PC-9 (cell line): ENCODE measurements at regions not wholly inside any gene's neighbourhood (a gene's known extent, or its start where the extent isn't known, plus 50 kb on each side); places are given as distances from the start of the nearest gene placed in this dataset.

Experiments
- BruUV-seq: library from RNA; stranded (reverse); fragments of 400-500 nt; replicated peaks from 2 replicates; lab custom pipeline; 2021; lab: Mats Ljungman, UMichigan
- CTCF ChIA-PET: fragments of 300-600 bp; sonication (Branson Sonifier 250); formaldehyde crosslinking; loops from one replicate; lab custom pipeline; 2022; ENCODE audit warnings: antibody characterized with exemption; lab: Charles Lee
- POLR2A ChIA-PET: fragments of 300-600 bp; sonication (Branson Sonifier 250); formaldehyde crosslinking; loops from one replicate; lab custom pipeline; 2022; ENCODE audit warnings: antibody characterized with exemption; ENCODE audit not compliant: unreplicated experiment; lab: Charles Lee
- DNase-seq, 2 experiments: peaks; one replicate each; pipeline versions ENCODE4 v3.0.0 to v3.0.0-alpha.2; 2015 to 2022; ENCODE audit warnings: mixed read lengths in 1 of 2
- H2AFZ ChIP-seq: fragments of 200-600 bp; sonication (generic); 2 replicates; pipeline ENCODE4 v1.8.1; 2017; ENCODE audit warnings: antibody characterized with exemption
- H3F3A ChIP-seq: fragments of 200-600 bp; sonication (generic); 2 replicates; pipeline ENCODE4 v1.8.1; 2017; ENCODE audit warnings: antibody characterized with exemption, mild to moderate bottlenecking, low read depth; ENCODE audit not compliant: insufficient read depth
- H3K27ac ChIP-seq: fragments of 200-600 bp; sonication (generic); 2 replicates; pipeline ENCODE4 v1.6.1; 2016; ENCODE audit warnings: mixed run types
- H3K27me3 ChIP-seq: fragments of 200-600 bp; sonication (generic); 2 replicates; pipeline ENCODE4 v1.6.1; 2016; ENCODE audit warnings: low read depth, mixed run types; ENCODE audit not compliant: insufficient read depth
- H3K36me3 ChIP-seq: fragments of 200-600 bp; sonication (generic); 2 replicates; pipeline ENCODE4 v1.6.1; 2016; ENCODE audit warnings: low read depth, mixed run types
- H3K4me1 ChIP-seq: fragments of 200-600 bp; sonication (generic); replicated peaks from 2 replicates; pipeline ENCODE4 v1.6.1; 2016; ENCODE audit warnings: mixed run types; ENCODE audit not compliant: insufficient read depth
- H3K4me2 ChIP-seq: fragments of 200-600 bp; sonication (generic); 2 replicates; pipeline ENCODE4 v1.6.1; 2017; ENCODE audit warnings: mixed run types
- H3K4me3 ChIP-seq: fragments of 200-600 bp; sonication (generic); 2 replicates; pipeline ENCODE4 v1.6.1; 2016; ENCODE audit warnings: mixed run types
- H3K79me2 ChIP-seq: fragments of 200-600 bp; sonication (generic); 2 replicates; pipeline ENCODE4 v1.6.1; 2017; ENCODE audit warnings: low read depth, mixed run types
- H3K9me2 ChIP-seq: fragments of 200-600 bp; sonication (generic); 2 replicates; pipeline ENCODE4 v1.8.1; 2017; ENCODE audit warnings: mild to moderate bottlenecking; ENCODE audit not compliant: insufficient read depth
- H3K9me3 ChIP-seq: fragments of 200-600 bp; sonication (generic); 2 replicates; pipeline ENCODE4 v1.8.1; 2016; ENCODE audit warnings: low read depth; ENCODE audit not compliant: insufficient read depth
- H4K20me1 ChIP-seq: fragments of 200-600 bp; sonication (generic); 2 replicates; pipeline ENCODE4 v1.8.1; 2017; ENCODE audit not compliant: insufficient read depth
- EZH2 ChIP-seq: fragments of 200-600 bp; sonication (generic); IDR thresholded peaks from 2 replicates; pipeline ENCODE4 v1.8.0; 2017; ENCODE audit warnings: antibody characterized with exemption, low read depth
- intact Hi-C: fragments of 100-400 bp; cut with micrococcal nuclease; formaldehyde crosslinking; loops from one replicate; pipeline ENCODE4 v1.10.0; 2022; ENCODE audit not compliant: unreplicated experiment
- TF ChIP-seq, protein P1 (sequence below): fragments of 200-600 bp; sonication (generic); conservative IDR thresholded peaks from 2 replicates; pipeline ENCODE4 v1.6.1; 2017; ENCODE audit warnings: mixed run types, antibody characterized with exemption, mild to moderate bottlenecking, moderate library complexity

DNA sequence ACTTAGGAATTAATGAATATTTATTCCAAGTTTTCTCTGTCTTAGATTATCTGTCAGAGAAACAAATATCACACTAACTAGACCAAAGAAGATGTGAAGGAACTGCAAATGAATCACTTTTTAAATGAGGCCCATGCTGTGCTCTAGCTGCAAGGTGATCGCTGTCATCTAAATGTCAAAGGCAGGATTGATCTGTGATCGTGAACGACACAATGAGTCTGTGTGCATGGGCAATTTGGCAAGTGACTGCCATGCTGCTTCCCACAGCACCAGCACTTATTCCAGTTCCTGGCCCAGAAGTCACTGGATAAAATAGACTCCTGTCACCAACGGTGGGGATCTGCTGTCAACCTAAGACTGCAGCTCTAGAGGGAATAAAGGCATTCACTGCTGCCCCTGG, 141.2 kb downstream of the TRIM36 start:
- intact Hi-C loops = no loop called here
- no peak overlapping the region for H2AFZ ChIP-seq
- no peaks in the 10 kb centered on the region for H3F3A ChIP-seq
- POLR2A ChIA-PET = no interaction called here
- peaks cover 10% of the 10 kb centered on the region for H3K27me3 ChIP-seq
- H3K9me2 ChIP-seq = no peaks in the 10 kb centered on the region
- H4K20me1 ChIP-seq = no peaks in the 10 kb centered on the region
- TF ChIP-seq, protein P1, sequence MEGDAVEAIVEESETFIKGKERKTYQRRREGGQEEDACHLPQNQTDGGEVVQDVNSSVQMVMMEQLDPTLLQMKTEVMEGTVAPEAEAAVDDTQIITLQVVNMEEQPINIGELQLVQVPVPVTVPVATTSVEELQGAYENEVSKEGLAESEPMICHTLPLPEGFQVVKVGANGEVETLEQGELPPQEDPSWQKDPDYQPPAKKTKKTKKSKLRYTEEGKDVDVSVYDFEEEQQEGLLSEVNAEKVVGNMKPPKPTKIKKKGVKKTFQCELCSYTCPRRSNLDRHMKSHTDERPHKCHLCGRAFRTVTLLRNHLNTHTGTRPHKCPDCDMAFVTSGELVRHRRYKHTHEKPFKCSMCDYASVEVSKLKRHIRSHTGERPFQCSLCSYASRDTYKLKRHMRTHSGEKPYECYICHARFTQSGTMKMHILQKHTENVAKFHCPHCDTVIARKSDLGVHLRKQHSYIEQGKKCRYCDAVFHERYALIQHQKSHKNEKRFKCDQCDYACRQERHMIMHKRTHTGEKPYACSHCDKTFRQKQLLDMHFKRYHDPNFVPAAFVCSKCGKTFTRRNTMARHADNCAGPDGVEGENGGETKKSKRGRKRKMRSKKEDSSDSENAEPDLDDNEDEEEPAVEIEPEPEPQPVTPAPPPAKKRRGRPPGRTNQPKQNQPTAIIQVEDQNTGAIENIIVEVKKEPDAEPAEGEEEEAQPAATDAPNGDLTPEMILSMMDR = no peak
- no peak for TF ChIP-seq EZH2
- H3K36me3 ChIP-seq = no peaks in the 10 kb centered on the region
- no TSS peak for BruUV-seq
- no peaks in the 10 kb centered on the region for H3K4me1 ChIP-seq
- H3K4me2 ChIP-seq = no peak overlapping the region
- CTCF ChIA-PET = no interaction called here
- no peak overlapping the region for H3K4me3 ChIP-seq
- no peaks in the 10 kb centered on the region for H3K79me2 ChIP-seq
- DNase-seq = no peak
- H3K9me3 ChIP-seq = no peaks in the 10 kb centered on the region
- no peak overlapping the region for H3K27ac ChIP-seq

DNA sequence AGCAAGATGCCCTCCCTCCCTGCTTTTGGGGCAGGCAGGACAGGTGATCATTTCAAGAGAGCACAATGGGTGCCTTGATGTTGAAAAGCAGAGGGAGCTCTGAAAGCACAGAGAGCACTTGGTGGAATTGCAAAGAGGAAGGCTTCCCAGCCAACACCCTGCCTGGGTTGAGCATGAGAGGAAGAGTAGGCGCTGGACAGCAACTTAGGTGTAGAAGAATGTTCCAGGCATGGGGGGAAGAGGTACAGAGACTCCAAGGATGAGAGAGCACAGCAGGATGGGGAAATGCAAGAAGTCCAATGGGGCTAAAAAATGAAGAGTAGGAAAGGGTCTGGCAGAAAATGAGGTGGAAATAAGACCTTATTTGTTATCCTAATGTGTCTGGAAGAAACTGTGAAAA, 144.8 kb downstream of the TRIM36 start:
- ChIA-PET POLR2A (no interaction called here), CTCF (no interaction called here)
- intact Hi-C loops = no loop called here
- H3K9me2 ChIP-seq = no peaks in the 10 kb centered on the region
- H3K9me3 ChIP-seq = no peaks in the 10 kb centered on the region
- no peaks in the 10 kb centered on the region for H3K79me2 ChIP-seq
- no peak for DNase-seq
- H3K4me2 ChIP-seq = no peak overlapping the region
- H3K27ac ChIP-seq = no peak overlapping the region
- no peak overlapping the region for H2AFZ ChIP-seq
- H3K4me3 ChIP-seq = no peak overlapping the region
- H3F3A ChIP-seq = no peaks in the 10 kb centered on the region
- TF ChIP-seq, protein P1 = no peak
- TF ChIP-seq EZH2 = no peak
- no TSS peak for BruUV-seq
- peaks cover 3% of the 10 kb centered on the region; the same call in 1 of the 2 replicates for H3K27me3 ChIP-seq
- H4K20me1 ChIP-seq = no peaks in the 10 kb centered on the region
- no peaks in the 10 kb centered on the region for H3K4me1 ChIP-seq
- no peaks in the 10 kb centered on the region for H3K36me3 ChIP-seq

- H3K4me3 ChIP-seq = no peak overlapping the region
- POLR2A ChIA-PET = no interaction called here
- intact Hi-C loops = no loop called here
- DNase-seq = no peak
- no peak for TF ChIP-seq EZH2
- TF ChIP-seq, protein P1 = no peak
- no peaks in the 10 kb centered on the region; the same call in 1 of the 2 replicates for H3K27me3 ChIP-seq
- H3K36me3 ChIP-seq = no peaks in the 10 kb centered on the region
- CTCF ChIA-PET = no interaction called here
- no peak overlapping the region for H3K4me2 ChIP-seq
- no peaks in the 10 kb centered on the region for H3F3A ChIP-seq
- H3K4me1 ChIP-seq = no peaks in the 10 kb centered on the region
- H3K9me3 ChIP-seq = no peaks in the 10 kb centered on the region
- no TSS peak for BruUV-seq
- H4K20me1 ChIP-seq = no peaks in the 10 kb centered on the region
- no peak overlapping the region for H3K27ac ChIP-seq
- no peaks in the 10 kb centered on the region for H3K9me2 ChIP-seq
- H3K79me2 ChIP-seq = no peaks in the 10 kb centered on the region
- no peak overlapping the region for H2AFZ ChIP-seq
Observed at GRCh38 chr5:115022303-115022702, 147.4 kb downstream of the TRIM36 start.
